ENCODE measurements at regions not wholly inside any gene's neighbourhood (a gene's known extent, or its start where the extent isn't known, plus 50 kb on each side); places are given as distances from the start of the nearest gene placed in this dataset.

DNA sequence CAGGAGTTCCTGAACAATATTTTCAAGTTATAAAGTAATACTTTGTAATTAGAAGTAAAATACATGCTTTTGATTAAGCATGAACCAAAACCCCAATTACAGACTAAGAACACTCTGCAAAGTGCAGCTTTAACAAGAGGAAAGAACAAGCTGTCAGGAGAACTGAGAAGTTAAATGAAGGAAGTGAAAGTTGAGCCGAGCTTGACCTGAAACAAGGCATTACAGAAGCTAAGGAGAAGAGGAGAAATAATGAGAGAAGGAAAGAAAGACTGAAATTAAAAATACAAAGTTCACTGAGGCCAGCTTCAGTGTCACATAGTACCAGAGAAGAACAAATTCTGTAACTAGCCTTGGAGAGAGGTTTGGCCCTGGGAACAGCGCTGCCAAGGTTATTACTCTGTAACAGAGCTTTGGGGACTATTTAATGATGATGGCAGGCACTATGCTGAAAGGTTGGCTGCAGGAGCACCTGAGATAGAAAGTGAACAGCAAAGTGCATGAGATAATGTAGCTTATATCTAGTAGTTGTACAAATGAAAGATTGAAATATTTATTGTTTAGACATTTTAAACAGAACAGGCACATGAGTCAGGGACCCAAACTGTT is 241.9 kb upstream of the PEX5L start (continued):
- TF ChIP-seq, protein P1, sequence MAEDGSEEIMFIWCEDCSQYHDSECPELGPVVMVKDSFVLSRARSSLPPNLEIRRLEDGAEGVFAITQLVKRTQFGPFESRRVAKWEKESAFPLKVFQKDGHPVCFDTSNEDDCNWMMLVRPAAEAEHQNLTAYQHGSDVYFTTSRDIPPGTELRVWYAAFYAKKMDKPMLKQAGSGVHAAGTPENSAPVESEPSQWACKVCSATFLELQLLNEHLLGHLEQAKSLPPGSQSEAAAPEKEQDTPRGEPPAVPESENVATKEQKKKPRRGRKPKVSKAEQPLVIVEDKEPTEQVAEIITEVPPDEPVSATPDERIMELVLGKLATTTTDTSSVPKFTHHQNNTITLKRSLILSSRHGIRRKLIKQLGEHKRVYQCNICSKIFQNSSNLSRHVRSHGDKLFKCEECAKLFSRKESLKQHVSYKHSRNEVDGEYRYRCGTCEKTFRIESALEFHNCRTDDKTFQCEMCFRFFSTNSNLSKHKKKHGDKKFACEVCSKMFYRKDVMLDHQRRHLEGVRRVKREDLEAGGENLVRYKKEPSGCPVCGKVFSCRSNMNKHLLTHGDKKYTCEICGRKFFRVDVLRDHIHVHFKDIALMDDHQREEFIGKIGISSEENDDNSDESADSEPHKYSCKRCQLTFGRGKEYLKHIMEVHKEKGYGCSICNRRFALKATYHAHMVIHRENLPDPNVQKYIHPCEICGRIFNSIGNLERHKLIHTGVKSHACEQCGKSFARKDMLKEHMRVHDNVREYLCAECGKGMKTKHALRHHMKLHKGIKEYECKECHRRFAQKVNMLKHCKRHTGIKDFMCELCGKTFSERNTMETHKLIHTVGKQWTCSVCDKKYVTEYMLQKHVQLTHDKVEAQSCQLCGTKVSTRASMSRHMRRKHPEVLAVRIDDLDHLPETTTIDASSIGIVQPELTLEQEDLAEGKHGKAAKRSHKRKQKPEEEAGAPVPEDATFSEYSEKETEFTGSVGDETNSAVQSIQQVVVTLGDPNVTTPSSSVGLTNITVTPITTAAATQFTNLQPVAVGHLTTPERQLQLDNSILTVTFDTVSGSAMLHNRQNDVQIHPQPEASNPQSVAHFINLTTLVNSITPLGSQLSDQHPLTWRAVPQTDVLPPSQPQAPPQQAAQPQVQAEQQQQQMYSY (CRISPR knock-in tag; IDR thresholded peaks at IDR 0.05), result no peak
- no peak for TF ChIP-seq CBX3 (IDR thresholded peaks at IDR 0.05; ENCODE audit: borderline replicate concordance, low read depth)
- no peak for TF ChIP-seq EZH2 (IDR thresholded peaks at IDR 0.05; ENCODE audit: borderline replicate concordance, control insufficient read depth, low read depth, low read length)
- no peak for TF ChIP-seq ZSCAN29 (IDR thresholded peaks at IDR 0.05)
- no peak for TF ChIP-seq POLR2AphosphoS2 (IDR thresholded peaks at IDR 0.05; ENCODE audit: low read depth, low read length)
- no peak for TF ChIP-seq POLR2A (IDR thresholded peaks at IDR 0.05; ENCODE audit: low read depth, low read length)
- TF ChIP-seq BMI1 (IDR thresholded peaks at IDR 0.05; ENCODE audit: borderline replicate concordance), result peak; percentile 78; the same call in 1 of the 2 replicates
- TF ChIP-seq EGR1 (IDR thresholded peaks at IDR 0.05; ENCODE audit: borderline replicate concordance in 1 of 2, low read depth in 2 of 2, low read length in 2 of 2), result no peak
- no peak for TF ChIP-seq TARDBP (IDR thresholded peaks at IDR 0.05; ENCODE audit: borderline replicate concordance)
- TF ChIP-seq, protein P2, sequence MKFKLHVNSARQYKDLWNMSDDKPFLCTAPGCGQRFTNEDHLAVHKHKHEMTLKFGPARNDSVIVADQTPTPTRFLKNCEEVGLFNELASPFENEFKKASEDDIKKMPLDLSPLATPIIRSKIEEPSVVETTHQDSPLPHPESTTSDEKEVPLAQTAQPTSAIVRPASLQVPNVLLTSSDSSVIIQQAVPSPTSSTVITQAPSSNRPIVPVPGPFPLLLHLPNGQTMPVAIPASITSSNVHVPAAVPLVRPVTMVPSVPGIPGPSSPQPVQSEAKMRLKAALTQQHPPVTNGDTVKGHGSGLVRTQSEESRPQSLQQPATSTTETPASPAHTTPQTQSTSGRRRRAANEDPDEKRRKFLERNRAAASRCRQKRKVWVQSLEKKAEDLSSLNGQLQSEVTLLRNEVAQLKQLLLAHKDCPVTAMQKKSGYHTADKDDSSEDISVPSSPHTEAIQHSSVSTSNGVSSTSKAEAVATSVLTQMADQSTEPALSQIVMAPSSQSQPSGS (IDR thresholded peaks at IDR 0.05; ENCODE audit: low read length), result peak; percentile 41; the same call in 1 of the 2 replicates
- peak; percentile 89 for TF ChIP-seq DPF2 (IDR thresholded peaks at IDR 0.05)
- TF ChIP-seq IKZF1 (conservative IDR thresholded peaks at IDR 0.05), result peak; percentile 82
- TF ChIP-seq POLR2AphosphoS5 (IDR thresholded peaks at IDR 0.05; ENCODE audit: low read length), result no peak
- TF ChIP-seq, protein P3, sequence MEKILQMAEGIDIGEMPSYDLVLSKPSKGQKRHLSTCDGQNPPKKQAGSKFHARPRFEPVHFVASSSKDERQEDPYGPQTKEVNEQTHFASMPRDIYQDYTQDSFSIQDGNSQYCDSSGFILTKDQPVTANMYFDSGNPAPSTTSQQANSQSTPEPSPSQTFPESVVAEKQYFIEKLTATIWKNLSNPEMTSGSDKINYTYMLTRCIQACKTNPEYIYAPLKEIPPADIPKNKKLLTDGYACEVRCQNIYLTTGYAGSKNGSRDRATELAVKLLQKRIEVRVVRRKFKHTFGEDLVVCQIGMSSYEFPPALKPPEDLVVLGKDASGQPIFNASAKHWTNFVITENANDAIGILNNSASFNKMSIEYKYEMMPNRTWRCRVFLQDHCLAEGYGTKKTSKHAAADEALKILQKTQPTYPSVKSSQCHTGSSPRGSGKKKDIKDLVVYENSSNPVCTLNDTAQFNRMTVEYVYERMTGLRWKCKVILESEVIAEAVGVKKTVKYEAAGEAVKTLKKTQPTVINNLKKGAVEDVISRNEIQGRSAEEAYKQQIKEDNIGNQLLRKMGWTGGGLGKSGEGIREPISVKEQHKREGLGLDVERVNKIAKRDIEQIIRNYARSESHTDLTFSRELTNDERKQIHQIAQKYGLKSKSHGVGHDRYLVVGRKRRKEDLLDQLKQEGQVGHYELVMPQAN (conservative IDR thresholded peaks at IDR 0.05), result peak; percentile 38
- peak; percentile 96 for TF ChIP-seq MTA2 (IDR thresholded peaks at IDR 0.05; ENCODE audit: low read depth)
- no peak for TF ChIP-seq TCF3 (IDR thresholded peaks at IDR 0.05; ENCODE audit: borderline replicate concordance, insufficient read depth, low read depth, low read length)
- TF ChIP-seq E2F8 (IDR thresholded peaks at IDR 0.05; ENCODE audit: low read depth, partially characterized antibody), result no peak
- TF ChIP-seq SPI1 (IDR thresholded peaks at IDR 0.05; ENCODE audit: borderline replicate concordance, insufficient read depth, low read depth, low read length), result peak; percentile 97
- TF ChIP-seq ASH2L (IDR thresholded peaks at IDR 0.05; ENCODE audit: borderline replicate concordance, low read depth), result no peak
- TF ChIP-seq NFIC (IDR thresholded peaks at IDR 0.05; ENCODE audit: low read depth, low read length), result peak; percentile 76
- TF ChIP-seq KLF5 (IDR thresholded peaks at IDR 0.05; ENCODE audit: partially characterized antibody), result no peak
- TF ChIP-seq HDAC2 (IDR thresholded peaks at IDR 0.05), result 0 out of 2 replicates have a peak, but pooled peaks have one; percentile 28

Measured in GM12878 (cell line).